B cell (primary cell): ENCODE measurements at regions not wholly inside any gene's neighbourhood (a gene's known extent, or its start where the extent isn't known, plus 50 kb on each side); places are given as distances from the start of the nearest gene placed in this dataset.

Source experiments
- ATAC-seq: fragments of 200-7000 bp; cut with Tn5 transposase; one replicate; pipeline ENCODE4 v1.10.0; 2021; ENCODE audit warnings: low read depth, mild to moderate bottlenecking, moderate number of reproducible peaks, moderate library complexity
- CTCF ChIA-PET: fragments of 350-600 bp; sonication (Branson Sonifier 250); formaldehyde crosslinking; loops from one replicate; lab custom pipeline; 2021; ENCODE audit warnings: antibody characterized with exemption, inconsistent platforms; lab: Charles Lee
- POLR2A ChIA-PET: fragments of 350-600 bp; sonication (Branson Sonifier 250); formaldehyde crosslinking; loops from one replicate; lab custom pipeline; 2021; ENCODE audit warnings: antibody characterized with exemption; lab: Charles Lee
- DNase-seq: peaks from one replicate; pipeline ENCODE4 v3.0.0; 2013
- H2AFZ ChIP-seq: 2 replicates; pipeline ENCODE4 v1.6.1; 2012; ENCODE audit warnings: mild to moderate bottlenecking, low read depth, low read length; ENCODE audit not compliant: insufficient read depth, poor library complexity, severe bottlenecking
- H3K27ac ChIP-seq, 2 donors: 1 replicate in 1 of 2; 2 replicates in 1 of 2; pipeline ENCODE4 v1.5.1; 2012 to 2013; ENCODE audit warnings: low read length in 2 of 2, mild to moderate bottlenecking in 2 of 2, moderate library complexity in 1 of 2
- H3K27me3 ChIP-seq, 4 experiments: fragments of 200-600 bp in 1 of 4; sonication (generic) in 1 of 4; replicated peaks in 1 of 4; 1 replicate in 2 of 4; 2 replicates in 2 of 4; pipeline versions ENCODE4 v1.6.1 to v1.7.0; 2013 to 2016; ENCODE audit warnings: low read length in 3 of 4, mild to moderate bottlenecking in 2 of 4, mixed read lengths in 1 of 4, moderate library complexity in 1 of 4; ENCODE audit not compliant: insufficient read depth in 4 of 4, control insufficient read depth in 3 of 4; ENCODE audit errors: control extremely low read depth in 1 of 4
- H3K36me3 ChIP-seq, 2 experiments: replicated peaks in 1 of 2; 1 replicate in 1 of 2; 2 replicates in 1 of 2; pipeline versions ENCODE4 v1.6.1 to v1.7.1; 2013; ENCODE audit warnings: low read length in 1 of 2; ENCODE audit not compliant: insufficient read depth in 2 of 2, control insufficient read depth in 1 of 2; ENCODE audit errors: control extremely low read depth in 1 of 2, extremely low read depth in 1 of 2
- H3K4me1 ChIP-seq, 2 donors: fragments of 200-600 bp in 1 of 2; sonication (generic) in 1 of 2; 1 replicate in 1 of 2; 2 replicates in 1 of 2; pipeline versions ENCODE4 v1.5.1 to v1.6.1; 2013 to 2017; ENCODE audit warnings: low read length in 2 of 2; ENCODE audit not compliant: control insufficient read depth in 2 of 2, insufficient read depth in 2 of 2
- H3K4me2 ChIP-seq: replicated peaks from 2 replicates; pipeline ENCODE3; 2012; ENCODE audit warnings: mild to moderate bottlenecking, low read depth, low read length; ENCODE audit not compliant: poor library complexity, severe bottlenecking
- H3K4me3 ChIP-seq, 5 experiments: fragments of 200-600 bp in 1 of 5; sonication (generic) in 1 of 5; 1 replicate in 3 of 5; 2 replicates in 2 of 5; pipeline versions ENCODE4 v1.5.1 to v1.7.0; 2011 to 2016; ENCODE audit warnings: low read length in 4 of 5, mild to moderate bottlenecking in 4 of 5, low read depth in 2 of 5, control low read depth in 1 of 5, moderate library complexity in 1 of 5; ENCODE audit not compliant: insufficient read depth in 1 of 5; ENCODE audit errors: control extremely low read depth in 1 of 5, extremely low read depth in 1 of 5
- H3K79me2 ChIP-seq: fragments of 200-600 bp; sonication (generic); one replicate; pipeline ENCODE4 v1.6.0; 2016; ENCODE audit warnings: low read length; ENCODE audit not compliant: control insufficient read depth, insufficient read depth
- H3K9ac ChIP-seq: fragments of 200-600 bp; sonication (generic); 2 replicates; pipeline ENCODE4 v1.6.1; 2017; ENCODE audit warnings: mild to moderate bottlenecking, low read length, moderate library complexity
- H3K9me3 ChIP-seq, 3 donors: one replicate each; pipeline versions ENCODE4 v1.6.1 to v1.7.1; 2013; ENCODE audit warnings: low read length in 2 of 3; ENCODE audit not compliant: control insufficient read depth in 2 of 3, insufficient read depth in 1 of 3; ENCODE audit errors: control extremely low read depth in 1 of 3
- H4K20me1 ChIP-seq: 2 replicates; pipeline ENCODE4 v1.6.0; 2012; ENCODE audit warnings: mild to moderate bottlenecking, low read length; ENCODE audit not compliant: insufficient read depth, control insufficient read depth, poor library complexity, severe bottlenecking
- H3K27ac Mint-ChIP-seq: one replicate; pipeline ENCODE4 v1.8.0; 2021; ENCODE audit warnings: mixed read lengths
- H3K27me3 Mint-ChIP-seq: one replicate; pipeline ENCODE4 v1.8.0; 2021; ENCODE audit warnings: mixed read lengths
- H3K4me1 Mint-ChIP-seq: one replicate; pipeline ENCODE4 v1.8.0; 2021; ENCODE audit warnings: mixed read lengths
- H3K4me3 Mint-ChIP-seq: one replicate; pipeline ENCODE4 v1.8.0; 2021; ENCODE audit warnings: mixed read lengths
- H3K9me3 Mint-ChIP-seq: one replicate; pipeline ENCODE4 v1.8.0; 2022; ENCODE audit warnings: mixed read lengths; ENCODE audit not compliant: insufficient read depth
- CTCF ChIP-seq: fragments of 200-600 bp; IDR thresholded peaks from one replicate; pipeline ENCODE4 v1.8.0; 2022; ENCODE audit warnings: antibody characterized with exemption, mild to moderate bottlenecking
- EZH2 ChIP-seq: IDR thresholded peaks from 2 replicates; pipeline ENCODE4 v1.6.1; 2012; ENCODE audit warnings: borderline replicate concordance, low read depth, mild to moderate bottlenecking, moderate library complexity, low read length; ENCODE audit not compliant: insufficient read depth, poor library complexity, severe bottlenecking
- WGBS: methylation state at CpG from one replicate; pipeline ENCODE4 v1.1.5; 2013; ENCODE audit warnings: missing lambda C conversion rate; ENCODE audit not compliant: insufficient coverage; 5-methylcytosine and 5-hydroxymethylcytosine counted together
- intact Hi-C: fragments of 100-400 bp; cut with micrococcal nuclease; formaldehyde crosslinking; loops from one replicate; pipeline ENCODE4 v1.10.0; 2022

GRCh38 chr21:29406385-29406784, 107.7 kb downstream of the BACH1 start:
- CTCF ChIA-PET: no interaction called here
- H3K4me1 ChIP-seq: peaks cover 0 to 5% of the 10 kb centered on the region in 2 donors
- no peak for TF ChIP-seq CTCF
- POLR2A ChIA-PET: no interaction called here
- H3K9ac ChIP-seq: no peak overlapping the region
- DNase-seq: no peak
- Mint-ChIP-seq H3K9me3 (no peaks in the 10 kb centered on the region), H3K4me3 (no peak overlapping the region), H3K4me1 (peaks cover 3% of the 10 kb centered on the region), H3K27ac (no peak overlapping the region), H3K27me3 (no peaks in the 10 kb centered on the region)
- no peak overlapping the region for H3K4me3 ChIP-seq
- no peak for ATAC-seq
- no peaks in the 10 kb centered on the region for H3K36me3 ChIP-seq
- H4K20me1 ChIP-seq: no peaks in the 10 kb centered on the region
- H3K27ac ChIP-seq: no peak overlapping the region
- no peaks in the 10 kb centered on the region for H3K79me2 ChIP-seq
- no peak overlapping the region for H2AFZ ChIP-seq
- H3K9me3 ChIP-seq: peaks cover 0 to 3% (median 0%) of the 10 kb centered on the region in 3 donors
- H3K4me2 ChIP-seq: no peak overlapping the region
- H3K27me3 ChIP-seq: no peaks in the 10 kb centered on the region
- intact Hi-C loops: no loop called here

GRCh38 chr21:29407571-29407970, 108.8 kb downstream of the BACH1 start:
- Histone ChIP-seq H3K79me2 (no peaks in the 10 kb centered on the region), H3K9me3 (peaks cover 0 to 3% (median 0%) of the 10 kb centered on the region in 3 donors), H3K27me3 (no peaks in the 10 kb centered on the region), H3K36me3 (no peaks in the 10 kb centered on the region), H4K20me1 (no peaks in the 10 kb centered on the region), H3K27ac (no peak overlapping the region), H3K4me1 (peaks cover 0 to 5% of the 10 kb centered on the region in 2 donors), H3K4me3 (no peak overlapping the region), H3K9ac (no peak overlapping the region), H3K4me2 (no peak overlapping the region), H2AFZ (no peak overlapping the region)
- 95% methylated on average over 2 of the region's 2 CpGs for WGBS
- ChIA-PET CTCF (interaction anchor here (0.6 kb wide), 1 partner anchor 10 kb away, joined by 3 read pairs; no protein-coding TSS in a partner anchor), POLR2A (no interaction called here)
- DNase-seq: no peak
- no peak overlapping the region for H3K27ac Mint-ChIP-seq
- intact Hi-C loops: no loop called here
- peaks cover 3% of the 10 kb centered on the region for H3K4me1 Mint-ChIP-seq
- no peaks in the 10 kb centered on the region for H3K27me3 Mint-ChIP-seq
- TF ChIP-seq CTCF (no peak), EZH2 (no peak)
- H3K9me3 Mint-ChIP-seq: no peaks in the 10 kb centered on the region
- no peak for ATAC-seq
- no peak overlapping the region for H3K4me3 Mint-ChIP-seq
